Kidney epithelial cell (primary cell): ENCODE measurements at regions not wholly inside any gene's neighbourhood (a gene's known extent, or its start where the extent isn't known, plus 50 kb on each side); places are given as distances from the start of the nearest gene placed in this dataset.
A peak's percentile ranks its signal among the peaks of the same experiment; 100 is the strongest.

Experiments used
- DNase-seq: peaks from one replicate; pipeline ENCODE4 v3.0.0-alpha.2; 2010; ENCODE audit warnings: low read depth
- H3K27me3 ChIP-seq: 2 replicates; pipeline ENCODE4 v1.6.0; 2011; ENCODE audit warnings: low read length; ENCODE audit not compliant: control insufficient read depth, insufficient read depth
- H3K36me3 ChIP-seq: 2 replicates; pipeline ENCODE4 v1.5.1; 2011; ENCODE audit warnings: low read length; ENCODE audit not compliant: control insufficient read depth, insufficient read depth
- H3K4me3 ChIP-seq: 2 replicates; pipeline ENCODE4 v1.5.1; 2011; ENCODE audit warnings: low read depth, mild to moderate bottlenecking, control low read depth, low read length
- TF ChIP-seq, protein P1 (sequence below): IDR thresholded peaks from 2 replicates; pipeline ENCODE4 v1.5.1; 2011; ENCODE audit warnings: mild to moderate bottlenecking, moderate library complexity, low read length, control low read depth, inconsistent platforms; ENCODE audit not compliant: insufficient read depth, poor library complexity, severe bottlenecking

DNA sequence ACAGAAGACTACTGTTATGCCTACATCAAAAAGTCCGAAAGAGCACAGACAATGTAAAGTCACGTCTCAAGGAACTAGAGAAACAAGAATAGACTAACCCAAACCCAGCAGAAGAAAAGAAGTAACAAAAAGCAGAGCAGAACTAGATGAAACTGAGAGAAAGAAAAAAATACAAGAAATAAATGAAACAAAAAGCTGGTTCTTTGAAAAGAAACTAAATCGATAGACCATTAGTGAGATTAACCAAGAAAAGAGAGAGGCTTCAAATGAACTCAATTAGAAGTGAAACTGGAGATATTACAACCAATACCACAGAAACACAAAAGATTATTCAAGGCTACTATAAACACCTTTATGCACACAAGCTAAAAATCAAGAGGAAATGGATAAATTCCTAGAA, 271.8 kb downstream of the MBD2 start:
- Histone ChIP-seq H3K36me3 (no peaks in the 10 kb centered on the region), H3K4me3 (no peak overlapping the region), H3K27me3 (no peaks in the 10 kb centered on the region)
- TF ChIP-seq, protein P1, sequence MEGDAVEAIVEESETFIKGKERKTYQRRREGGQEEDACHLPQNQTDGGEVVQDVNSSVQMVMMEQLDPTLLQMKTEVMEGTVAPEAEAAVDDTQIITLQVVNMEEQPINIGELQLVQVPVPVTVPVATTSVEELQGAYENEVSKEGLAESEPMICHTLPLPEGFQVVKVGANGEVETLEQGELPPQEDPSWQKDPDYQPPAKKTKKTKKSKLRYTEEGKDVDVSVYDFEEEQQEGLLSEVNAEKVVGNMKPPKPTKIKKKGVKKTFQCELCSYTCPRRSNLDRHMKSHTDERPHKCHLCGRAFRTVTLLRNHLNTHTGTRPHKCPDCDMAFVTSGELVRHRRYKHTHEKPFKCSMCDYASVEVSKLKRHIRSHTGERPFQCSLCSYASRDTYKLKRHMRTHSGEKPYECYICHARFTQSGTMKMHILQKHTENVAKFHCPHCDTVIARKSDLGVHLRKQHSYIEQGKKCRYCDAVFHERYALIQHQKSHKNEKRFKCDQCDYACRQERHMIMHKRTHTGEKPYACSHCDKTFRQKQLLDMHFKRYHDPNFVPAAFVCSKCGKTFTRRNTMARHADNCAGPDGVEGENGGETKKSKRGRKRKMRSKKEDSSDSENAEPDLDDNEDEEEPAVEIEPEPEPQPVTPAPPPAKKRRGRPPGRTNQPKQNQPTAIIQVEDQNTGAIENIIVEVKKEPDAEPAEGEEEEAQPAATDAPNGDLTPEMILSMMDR: no peak
- no peak for DNase-seq

DNA sequence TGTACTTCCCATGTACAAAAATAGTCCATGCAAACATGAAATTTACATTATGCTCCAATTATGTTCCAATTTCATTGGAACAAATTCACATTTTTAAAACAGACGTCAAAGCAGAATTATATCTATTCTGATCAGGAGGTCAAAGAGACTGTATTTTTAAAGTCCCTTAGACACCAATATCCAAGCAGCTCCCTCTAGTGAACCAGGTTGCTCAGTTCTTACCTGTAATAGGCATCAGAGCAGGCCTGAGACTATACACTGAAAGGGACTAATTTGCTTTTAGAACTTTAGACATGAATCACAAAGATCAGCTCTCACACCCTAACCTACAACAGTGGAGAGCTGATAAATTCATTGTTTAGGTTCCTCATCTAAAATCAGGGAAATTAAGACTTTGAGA, 273.9 kb downstream of the MBD2 start:
- Histone ChIP-seq H3K27me3 (no peaks in the 10 kb centered on the region), H3K4me3 (no peak overlapping the region), H3K36me3 (no peaks in the 10 kb centered on the region)
- DNase-seq: no peak
- TF ChIP-seq, protein P1: no peak

DNA sequence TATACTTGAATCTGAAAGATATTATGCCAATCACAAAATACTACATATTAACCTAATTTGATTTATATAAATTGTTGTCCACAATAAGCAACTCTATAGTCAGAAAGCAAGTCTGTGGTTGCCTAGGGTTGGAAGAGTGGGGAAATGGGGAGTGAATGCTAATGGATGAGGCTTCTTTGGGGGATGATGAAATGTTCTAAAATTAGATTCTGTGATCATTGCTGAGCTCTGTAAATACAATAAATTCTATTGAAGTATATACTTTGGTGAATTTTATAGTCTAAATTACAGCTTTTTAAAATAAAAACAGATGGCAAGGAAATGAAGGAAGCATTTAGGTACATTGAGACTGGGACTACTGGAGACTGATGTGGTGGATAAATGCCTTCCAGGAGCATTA, 275.5 kb downstream of the MBD2 start:
- H3K27me3 ChIP-seq: no peaks in the 10 kb centered on the region
- TF ChIP-seq, protein P1: no peak
- no peak overlapping the region for H3K4me3 ChIP-seq
- no peaks in the 10 kb centered on the region for H3K36me3 ChIP-seq
- no peak for DNase-seq

DNA sequence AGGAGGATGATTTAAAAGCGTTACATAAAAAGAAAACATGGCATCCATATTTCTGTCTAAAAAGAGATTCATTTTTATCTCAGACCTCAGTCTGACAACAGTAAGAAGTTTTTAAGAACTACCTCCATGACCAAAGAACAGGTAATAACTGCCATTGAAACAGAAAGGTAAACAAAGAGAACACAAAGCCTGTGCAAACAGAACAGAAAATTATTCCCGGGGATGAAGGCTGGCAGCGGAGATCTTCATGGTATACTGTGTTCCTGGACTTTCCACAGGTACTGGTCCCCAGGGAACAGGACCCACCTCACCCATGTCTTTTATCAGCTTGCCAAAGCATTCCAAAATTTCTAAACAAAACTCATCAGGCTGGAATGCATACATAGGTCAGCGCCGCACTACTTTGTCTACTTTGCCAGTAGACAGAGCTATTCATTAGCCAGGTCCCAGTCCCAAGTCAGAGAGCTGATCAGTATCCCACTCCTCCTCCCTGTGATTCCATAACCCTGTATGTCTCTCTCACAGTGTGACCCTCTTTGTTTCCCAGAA, 277.3 kb downstream of the MBD2 start:
- Histone ChIP-seq H3K4me3 (no peak overlapping the region), H3K27me3 (no peaks in the 10 kb centered on the region), H3K36me3 (no peaks in the 10 kb centered on the region)
- TF ChIP-seq, protein P1: no peak
- DNase-seq: peak; percentile 38

DNA sequence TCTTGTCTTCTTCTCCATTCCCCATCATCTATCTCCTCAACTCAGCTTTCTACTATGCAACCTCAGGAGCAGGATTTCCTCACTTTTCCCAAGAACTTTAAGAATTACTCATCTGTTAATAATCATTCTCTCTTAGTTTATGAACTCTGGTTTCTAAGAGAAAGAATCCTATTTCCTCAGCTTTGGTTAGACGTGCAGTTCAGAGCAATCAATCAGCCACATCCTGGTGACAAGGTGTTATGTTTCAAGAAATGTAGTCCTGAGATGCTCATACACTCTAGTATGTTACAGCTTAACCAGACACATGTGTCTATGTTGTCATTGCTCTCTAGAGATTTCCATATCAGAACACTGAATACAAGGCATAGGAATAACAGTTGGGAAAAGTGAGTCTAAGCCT, 277.9 kb downstream of the MBD2 start:
- peak; percentile 44 for DNase-seq
- no peaks in the 10 kb centered on the region for H3K36me3 ChIP-seq
- no peaks in the 10 kb centered on the region for H3K27me3 ChIP-seq
- TF ChIP-seq, protein P1: no peak
- H3K4me3 ChIP-seq: no peak overlapping the region

DNA sequence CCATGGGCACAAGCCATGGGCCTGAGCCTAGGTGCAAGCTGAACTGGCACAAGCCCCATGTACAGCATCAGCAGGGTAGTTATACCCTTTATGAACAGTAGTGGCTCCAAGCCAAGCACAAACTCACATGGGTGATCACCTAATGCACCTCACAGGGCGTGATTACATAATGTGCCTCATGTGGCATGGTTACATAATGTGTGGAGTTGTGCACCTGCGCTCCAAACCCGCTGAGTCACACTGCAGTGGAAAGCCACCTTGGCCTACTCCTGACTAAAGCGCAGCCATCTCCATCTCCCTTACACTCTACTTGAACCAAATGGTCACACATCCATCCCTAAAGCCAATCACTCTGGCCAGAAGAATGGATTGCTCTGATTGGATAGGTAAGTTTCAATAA, 279.7 kb downstream of the MBD2 start:
- Histone ChIP-seq H3K36me3 (no peaks in the 10 kb centered on the region), H3K27me3 (no peaks in the 10 kb centered on the region), H3K4me3 (no peak overlapping the region)
- TF ChIP-seq, protein P1: no peak
- DNase-seq: no peak
